NB4 (cell line): ENCODE measurements at regions not wholly inside any gene's neighbourhood (a gene's known extent, or its start where the extent isn't known, plus 50 kb on each side); places are given as distances from the start of the nearest gene placed in this dataset.

Experiments used
- DNase-seq: peaks from one replicate; pipeline ENCODE4 v3.0.0; 2010; ENCODE audit warnings: low read depth
- H3K4me3 ChIP-seq: one replicate; pipeline ENCODE4 v1.5.1; 2011; ENCODE audit warnings: mild to moderate bottlenecking, low read depth, low read length, moderate library complexity
- CTCF ChIP-seq: IDR thresholded peaks from one replicate; pipeline ENCODE4 v1.5.1; 2012; ENCODE audit warnings: low read depth, low read length
- MYC ChIP-seq: IDR thresholded peaks from 2 replicates; pipeline ENCODE4 v1.6.1; 2011; ENCODE audit warnings: low read depth, low read length
- POLR2A ChIP-seq: IDR thresholded peaks from 2 replicates; pipeline ENCODE4 v1.6.1; 2011; ENCODE audit warnings: mild to moderate bottlenecking; ENCODE audit not compliant: insufficient read length; ENCODE audit errors: extremely low read depth
- TF ChIP-seq, protein P1 (sequence below): IDR thresholded peaks from 2 replicates; pipeline ENCODE4 v1.6.1; 2011; ENCODE audit warnings: low read depth, low read length

GRCh38 chr18:27415495-27415894, 230.4 kb upstream of the CHST9 start:
- TF ChIP-seq, protein P1, sequence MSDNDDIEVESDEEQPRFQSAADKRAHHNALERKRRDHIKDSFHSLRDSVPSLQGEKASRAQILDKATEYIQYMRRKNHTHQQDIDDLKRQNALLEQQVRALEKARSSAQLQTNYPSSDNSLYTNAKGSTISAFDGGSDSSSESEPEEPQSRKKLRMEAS, result no peak
- TF ChIP-seq MYC (no peak), CTCF (no peak), POLR2A (no peak)
- no peak for DNase-seq
- H3K4me3 ChIP-seq, result no peak overlapping the region

DNA sequence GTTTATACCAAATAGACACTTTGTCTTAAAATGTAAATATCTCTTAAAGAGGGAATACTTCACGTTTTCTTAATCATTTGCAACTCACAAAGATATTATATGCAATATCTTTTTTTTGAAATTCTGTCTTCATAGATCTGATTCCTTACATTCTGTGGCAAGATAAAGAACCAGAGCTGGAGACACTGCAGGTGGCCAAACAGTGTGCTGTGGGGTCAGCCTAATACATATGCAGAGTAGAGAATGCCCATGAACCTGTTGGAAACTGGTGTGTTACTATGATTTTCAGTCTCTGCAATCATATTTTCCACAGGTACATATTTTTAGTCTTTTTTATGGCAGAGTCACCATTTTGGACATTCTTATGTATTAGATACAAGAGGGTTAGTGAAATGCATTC, 229.6 kb upstream of the CHST9 start:
- no peak overlapping the region for H3K4me3 ChIP-seq
- no peak for DNase-seq
- no peak for TF ChIP-seq POLR2A

- TF ChIP-seq POLR2A, result no peak
- no peak for TF ChIP-seq CTCF
- TF ChIP-seq MYC, result no peak
- TF ChIP-seq, protein P1, result no peak
- no peak overlapping the region for H3K4me3 ChIP-seq
- no peak for DNase-seq
Measured at GRCh38 chr18:27413495-27414401, 228.6 kb upstream of the CHST9 start.

- no peak for DNase-seq
- H3K4me3 ChIP-seq, result no peak overlapping the region
- TF ChIP-seq, protein P1, result no peak
- TF ChIP-seq MYC, result no peak
- TF ChIP-seq CTCF, result no peak
- TF ChIP-seq POLR2A, result no peak
Measured at GRCh38 chr18:27412556-27412955, 227.4 kb upstream of the CHST9 start.

DNA sequence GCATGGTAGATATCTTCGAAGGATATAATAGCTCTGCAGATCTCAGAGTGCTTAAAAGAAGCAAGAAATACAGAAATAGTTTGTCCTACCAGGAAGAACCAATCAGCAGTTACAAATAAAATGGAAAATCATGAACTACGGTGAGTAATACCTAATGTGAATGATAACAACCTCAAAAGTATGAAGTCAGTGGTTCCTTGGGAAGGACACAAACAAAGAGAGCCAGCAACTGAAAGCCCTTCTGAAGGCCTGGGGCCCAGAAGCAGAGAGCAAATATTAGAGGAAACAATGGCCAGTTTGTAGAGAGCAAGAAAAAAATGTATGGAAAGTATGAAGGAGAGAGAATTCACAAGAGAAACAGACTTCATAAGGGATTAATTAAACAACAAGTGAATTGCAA, 226.8 kb upstream of the CHST9 start:
- no peak for DNase-seq
- TF ChIP-seq CTCF (no peak), POLR2A (no peak), MYC (no peak)
- TF ChIP-seq, protein P1, result no peak
- H3K4me3 ChIP-seq, result no peak overlapping the region

DNA sequence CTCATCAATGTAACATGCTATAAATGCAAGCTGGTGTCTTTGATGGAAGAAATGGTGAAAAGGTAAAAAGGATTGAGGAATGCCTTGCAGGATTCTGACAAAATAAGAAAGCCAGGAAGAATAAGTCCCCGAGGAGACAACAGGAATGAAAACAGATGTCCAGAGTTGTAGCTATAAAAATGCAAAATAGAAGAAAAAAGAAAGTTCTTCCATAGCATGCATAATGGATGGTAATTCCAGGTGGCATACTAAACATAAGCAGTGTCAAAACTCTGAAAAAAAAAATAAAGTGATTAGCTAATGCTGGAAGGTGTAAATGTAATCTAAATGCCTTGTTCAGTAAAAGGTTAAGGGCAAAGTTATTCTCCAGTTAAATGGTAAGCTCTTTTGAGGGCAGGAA, 225.9 kb upstream of the CHST9 start:
- TF ChIP-seq CTCF (no peak), MYC (no peak)
- TF ChIP-seq, protein P1, result no peak
- DNase-seq, result no peak
- no peak overlapping the region for H3K4me3 ChIP-seq
